AG09319 (cell line): ENCODE measurements at regions not wholly inside any gene's neighbourhood (a gene's known extent, or its start where the extent isn't known, plus 50 kb on each side); places are given as distances from the start of the nearest gene placed in this dataset.

Experiments
- DNase-seq: peaks from one replicate; pipeline ENCODE4 v3.0.0-alpha.2; 2010; ENCODE audit warnings: low read depth; ENCODE audit errors: extremely low read depth
- TF ChIP-seq, protein P1 (sequence below): IDR thresholded peaks from 2 replicates; pipeline ENCODE4 v1.5.1; 2011; ENCODE audit warnings: low read depth, mild to moderate bottlenecking, inconsistent platforms, low read length, moderate library complexity

DNA sequence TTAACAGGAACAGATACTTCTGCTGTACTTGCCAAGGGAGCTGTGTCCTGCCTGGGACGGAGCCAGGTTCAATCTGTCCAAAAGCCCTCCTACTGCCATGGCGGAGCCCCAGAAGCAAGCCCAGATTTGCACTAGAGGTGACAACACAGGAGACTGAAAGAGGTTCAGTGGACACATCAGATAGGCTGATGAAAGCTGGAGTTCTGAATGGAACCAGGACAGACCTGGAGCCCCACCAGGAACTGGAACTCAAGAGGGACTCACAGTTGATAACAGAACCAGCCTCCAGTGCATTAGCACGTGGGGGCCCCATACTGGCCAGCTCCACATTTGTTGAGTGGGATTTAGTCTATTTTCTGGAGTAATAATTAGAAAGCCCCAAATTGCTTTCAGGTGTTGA is 315.5 kb downstream of the ARRDC4 start:
- DNase-seq = no peak

GRCh38 chr15:98277602-98278001 is 317.1 kb downstream of the ARRDC4 start:
- DNase-seq = no peak
- TF ChIP-seq, protein P1, sequence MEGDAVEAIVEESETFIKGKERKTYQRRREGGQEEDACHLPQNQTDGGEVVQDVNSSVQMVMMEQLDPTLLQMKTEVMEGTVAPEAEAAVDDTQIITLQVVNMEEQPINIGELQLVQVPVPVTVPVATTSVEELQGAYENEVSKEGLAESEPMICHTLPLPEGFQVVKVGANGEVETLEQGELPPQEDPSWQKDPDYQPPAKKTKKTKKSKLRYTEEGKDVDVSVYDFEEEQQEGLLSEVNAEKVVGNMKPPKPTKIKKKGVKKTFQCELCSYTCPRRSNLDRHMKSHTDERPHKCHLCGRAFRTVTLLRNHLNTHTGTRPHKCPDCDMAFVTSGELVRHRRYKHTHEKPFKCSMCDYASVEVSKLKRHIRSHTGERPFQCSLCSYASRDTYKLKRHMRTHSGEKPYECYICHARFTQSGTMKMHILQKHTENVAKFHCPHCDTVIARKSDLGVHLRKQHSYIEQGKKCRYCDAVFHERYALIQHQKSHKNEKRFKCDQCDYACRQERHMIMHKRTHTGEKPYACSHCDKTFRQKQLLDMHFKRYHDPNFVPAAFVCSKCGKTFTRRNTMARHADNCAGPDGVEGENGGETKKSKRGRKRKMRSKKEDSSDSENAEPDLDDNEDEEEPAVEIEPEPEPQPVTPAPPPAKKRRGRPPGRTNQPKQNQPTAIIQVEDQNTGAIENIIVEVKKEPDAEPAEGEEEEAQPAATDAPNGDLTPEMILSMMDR = no peak

More for the DNA sequence above, 315.5 kb downstream of the ARRDC4 start:
- TF ChIP-seq, protein P1 = no peak

DNA sequence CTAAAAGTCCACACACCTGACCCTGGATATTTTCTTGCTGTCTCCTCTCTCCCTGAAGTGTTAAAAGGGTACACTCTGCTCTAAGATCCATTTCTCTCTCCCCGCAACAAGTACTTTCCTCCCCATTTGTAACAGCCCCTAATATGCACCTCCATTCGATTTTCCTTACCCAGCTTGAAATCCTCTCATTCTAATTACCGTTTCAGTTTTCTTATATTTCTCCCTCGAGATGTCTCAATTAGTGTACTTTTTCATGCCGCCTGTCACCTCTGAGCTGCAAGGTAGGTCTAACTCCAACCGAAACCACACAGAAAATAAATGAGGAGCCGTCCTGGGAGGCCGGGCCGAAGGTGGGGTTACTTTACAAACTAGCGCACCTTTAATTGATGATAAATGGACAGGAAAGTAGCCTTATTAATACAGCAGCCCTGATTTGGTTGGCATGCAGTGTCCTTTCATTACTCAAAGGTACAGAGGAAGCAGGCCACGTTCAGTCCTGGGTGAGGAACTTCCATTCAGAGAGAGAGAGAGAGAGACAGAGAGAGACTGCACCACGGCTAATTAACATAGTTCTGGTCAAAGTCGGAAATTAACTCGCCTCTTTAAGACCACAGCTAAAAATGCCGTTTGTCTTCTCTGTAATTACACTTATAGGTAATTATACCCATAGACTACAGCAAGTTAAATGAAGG is 319.9 kb downstream of the ARRDC4 start:
- no peak for DNase-seq
- TF ChIP-seq, protein P1 = no peak

- TF ChIP-seq, protein P1 = no peak
These were observed 320.6 kb downstream of the ARRDC4 start for GRCh38 chr15:98281130-98281529.

DNA sequence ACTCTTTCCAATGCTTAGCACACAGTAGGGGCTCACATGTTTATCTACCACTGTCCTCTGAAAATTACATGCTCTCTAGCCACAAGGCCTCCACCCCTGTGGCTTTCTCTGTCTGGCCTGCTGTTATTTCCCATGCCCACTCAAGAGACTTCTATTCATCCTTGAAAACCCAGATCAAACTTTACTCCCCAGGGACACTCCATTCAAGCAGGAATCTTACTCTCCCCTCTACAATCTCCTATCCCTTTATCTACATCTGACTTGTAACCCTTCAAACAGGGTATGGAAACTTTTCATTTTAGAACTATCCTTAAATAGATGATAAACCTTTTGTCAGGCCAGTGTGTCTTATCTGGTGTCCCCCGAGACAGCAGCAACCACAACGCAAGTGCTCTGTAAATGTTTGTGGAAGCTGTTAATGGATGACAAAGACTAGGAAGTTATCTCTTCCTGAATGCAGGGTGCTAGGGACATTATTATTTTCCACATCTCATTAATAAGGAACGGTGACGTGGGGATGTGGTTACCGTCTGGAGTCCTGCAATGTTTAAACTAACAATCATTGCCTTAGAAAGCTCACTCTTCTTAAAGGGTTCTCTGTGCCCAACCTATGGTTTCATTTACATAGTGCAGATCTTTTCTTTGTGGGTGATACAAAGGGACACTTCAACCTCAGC is 322.3 kb downstream of the ARRDC4 start:
- DNase-seq = no peak
- TF ChIP-seq, protein P1 = no peak

More at GRCh38 chr15:98281130-98281529, 320.6 kb downstream of the ARRDC4 start:
- no peak for DNase-seq

DNA sequence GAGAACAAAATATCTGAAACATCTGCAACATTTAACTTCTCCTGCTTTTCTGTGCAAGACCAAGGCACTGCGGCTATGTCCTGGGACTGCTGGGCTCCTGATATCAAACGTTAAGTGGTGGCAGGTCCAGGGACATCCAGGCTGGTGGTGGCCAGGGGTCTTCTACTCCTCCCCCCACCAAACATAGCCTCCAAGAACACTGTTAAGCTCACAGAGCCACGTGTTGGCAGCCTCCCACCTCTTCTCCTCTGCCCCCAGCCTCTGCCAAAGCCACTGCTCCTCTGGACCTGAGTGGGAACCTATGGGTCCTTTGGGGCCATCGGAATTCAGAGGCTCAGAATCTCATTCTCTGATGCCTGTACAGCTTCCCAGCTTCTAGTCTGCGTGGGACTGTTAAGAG is 325.7 kb downstream of the ARRDC4 start:
- no peak for DNase-seq
- TF ChIP-seq, protein P1 = no peak

GRCh38 chr15:98286831-98287230 is 326.3 kb downstream of the ARRDC4 start:
- DNase-seq = no peak
- TF ChIP-seq, protein P1 = no peak
